WTC11 (cell line): ENCODE measurements at regions not wholly inside any gene's neighbourhood (a gene's known extent, or its start where the extent isn't known, plus 50 kb on each side); places are given as distances from the start of the nearest gene placed in this dataset.

Experiments
- ATAC-seq: fragments of 200-7000 bp; cut with Tn5 transposase; 2 replicates; pipeline ENCODE4 v1.10.0; 2021; ENCODE audit warnings: mild to moderate bottlenecking, moderate library complexity
- CTCF ChIA-PET: fragments of 300-600 bp; sonication (Branson Sonifier 250); formaldehyde crosslinking; loops from one replicate; lab custom pipeline; 2021; ENCODE audit warnings: antibody characterized with exemption; lab: Charles Lee
- POLR2A ChIA-PET: fragments of 350-600 bp; sonication (Branson Sonifier 250); formaldehyde crosslinking; loops from one replicate; lab custom pipeline; 2021; ENCODE audit warnings: antibody characterized with exemption; lab: Charles Lee
- DNase-seq: peaks from one replicate; pipeline ENCODE4 v3.0.0; 2021; ENCODE audit warnings: low spot score
- H3K27ac Mint-ChIP-seq: 2 replicates; pipeline ENCODE4 v1.8.0; 2021; ENCODE audit warnings: mixed read lengths
- H3K27me3 Mint-ChIP-seq: 2 replicates; pipeline ENCODE4 v1.8.0; 2021; ENCODE audit warnings: low read depth, mild to moderate bottlenecking, moderate library complexity, mixed read lengths
- H3K36me3 Mint-ChIP-seq: 2 replicates; pipeline ENCODE4 v1.8.0; 2021; ENCODE audit warnings: mixed read lengths
- H3K4me1 Mint-ChIP-seq: 2 replicates; pipeline ENCODE4 v1.8.0; 2022; ENCODE audit warnings: mixed read lengths
- H3K4me3 Mint-ChIP-seq: 2 replicates; pipeline ENCODE4 v1.8.0; 2021; ENCODE audit warnings: mild to moderate bottlenecking, moderate library complexity, mixed read lengths
- H3K9me3 Mint-ChIP-seq: 2 replicates; pipeline ENCODE4 v1.8.0; 2021; ENCODE audit warnings: mixed read lengths
- ARID4B ChIP-seq: sonication (generic); formaldehyde crosslinking; IDR thresholded peaks from 2 replicates; pipeline ENCODE4 v1.8.0; 2023; ENCODE audit warnings: missing genetic modification reagents, mild to moderate bottlenecking, borderline replicate concordance
- ATF1 ChIP-seq: sonication (generic); formaldehyde crosslinking; IDR thresholded peaks from 2 replicates; pipeline ENCODE4 v1.8.1; 2023; ENCODE audit warnings: mild to moderate bottlenecking, moderate library complexity, missing genetic modification reagents
- CBFB ChIP-seq: sonication (generic); formaldehyde crosslinking; IDR thresholded peaks from 2 replicates; pipeline ENCODE4 v1.8.1; 2022; ENCODE audit warnings: mild to moderate bottlenecking, low read depth, missing genetic modification reagents
- CDX4 ChIP-seq: fragments of 250-450 bp; sonication (Bioruptor Pico); IDR thresholded peaks from 2 replicates; pipeline ENCODE4 v1.9.0; 2021; ENCODE audit warnings: moderate library complexity, mild to moderate bottlenecking, inconsistent platforms, borderline replicate concordance
- CREM ChIP-seq: sonication (generic); formaldehyde crosslinking; IDR thresholded peaks from 2 replicates; pipeline ENCODE4 v1.8.1; 2022; ENCODE audit warnings: mild to moderate bottlenecking, missing genetic modification reagents, moderate library complexity
- E2F1 ChIP-seq: sonication (generic); formaldehyde crosslinking; IDR thresholded peaks from 2 replicates; pipeline ENCODE4 v1.8.0; 2022; ENCODE audit warnings: mild to moderate bottlenecking, missing genetic modification reagents
- GTF2I ChIP-seq: fragments of 250-450 bp; sonication (Bioruptor Pico); conservative IDR thresholded peaks from 2 replicates; pipeline ENCODE4 v1.4.0; 2021; ENCODE audit warnings: mild to moderate bottlenecking
- HMGA2 ChIP-seq: fragments of 250-450 bp; sonication (Bioruptor Pico); IDR thresholded peaks from 2 replicates; pipeline ENCODE4 v1.4.0; 2021; ENCODE audit warnings: mild to moderate bottlenecking, moderate library complexity
- MYBL2 ChIP-seq: sonication (generic); formaldehyde crosslinking; IDR thresholded peaks from 2 replicates; pipeline ENCODE4 v1.8.1; 2023; ENCODE audit warnings: mild to moderate bottlenecking, moderate library complexity, missing genetic modification reagents
- NR3C1 ChIP-seq: sonication (generic); formaldehyde crosslinking; conservative IDR thresholded peaks from 2 replicates; pipeline ENCODE4 v1.8.1; 2023; ENCODE audit warnings: low read depth, mild to moderate bottlenecking, missing genetic modification reagents
- SMAD3 ChIP-seq: sonication (generic); formaldehyde crosslinking; IDR thresholded peaks from 2 replicates; pipeline ENCODE4 v1.8.0; 2022; ENCODE audit warnings: missing genetic modification reagents, mild to moderate bottlenecking, borderline replicate concordance
- SMAD4 ChIP-seq: sonication (generic); formaldehyde crosslinking; IDR thresholded peaks from 2 replicates; pipeline ENCODE4 v1.8.0; 2022; ENCODE audit warnings: mild to moderate bottlenecking, missing genetic modification reagents
- USF1 ChIP-seq: sonication (generic); formaldehyde crosslinking; IDR thresholded peaks from 2 replicates; pipeline ENCODE4 v1.8.0; 2022; ENCODE audit warnings: mild to moderate bottlenecking, missing genetic modification reagents
- USF2 ChIP-seq: sonication (generic); formaldehyde crosslinking; IDR thresholded peaks from 2 replicates; pipeline ENCODE4 v1.8.1; 2023; ENCODE audit warnings: mild to moderate bottlenecking, missing genetic modification reagents, moderate library complexity
- ZBTB21 ChIP-seq: sonication (generic); formaldehyde crosslinking; IDR thresholded peaks from 2 replicates; pipeline ENCODE4 v1.8.1; 2023; ENCODE audit warnings: mild to moderate bottlenecking, missing genetic modification reagents, borderline replicate concordance
- ZNF121 ChIP-seq: sonication (generic); formaldehyde crosslinking; IDR thresholded peaks from 2 replicates; pipeline ENCODE4 v1.8.0; 2023; ENCODE audit warnings: missing genetic modification reagents
- ZNF138 ChIP-seq: sonication (generic); formaldehyde crosslinking; conservative IDR thresholded peaks from 2 replicates; pipeline ENCODE4 v1.8.1; 2022; ENCODE audit warnings: mild to moderate bottlenecking, moderate library complexity, missing genetic modification reagents
- ZNF232 ChIP-seq: sonication (generic); formaldehyde crosslinking; IDR thresholded peaks from 2 replicates; pipeline ENCODE4 v1.8.0; 2022; ENCODE audit warnings: mild to moderate bottlenecking, missing genetic modification reagents
- ZNF317 ChIP-seq: sonication (generic); formaldehyde crosslinking; IDR thresholded peaks from 2 replicates; pipeline ENCODE4 v1.8.1; 2023; ENCODE audit warnings: low read depth, mild to moderate bottlenecking, moderate library complexity, missing genetic modification reagents, borderline replicate concordance
- ZNF416 ChIP-seq: fragments of 250-450 bp; sonication (Bioruptor Pico); IDR thresholded peaks from 2 replicates; pipeline ENCODE4 v1.9.0; 2021; ENCODE audit warnings: mild to moderate bottlenecking, inconsistent platforms

GRCh38 chr5:56479696-56480077, 246.6 kb upstream of the ANKRD55 start (continued):
- TF ChIP-seq ARID4B (CRISPR knock-in tag) (no peak), CREM (CRISPR knock-in tag) (no peak), MYBL2 (CRISPR knock-in tag) (no peak), E2F1 (CRISPR knock-in tag) (no peak)

- DNase-seq (no peak), ATAC-seq (no peak)
- ChIA-PET CTCF (interaction anchor here (1.7 to 1.9 kb wide), 2 partner anchors 209 to 359 kb away, joined by 10 read pairs; no protein-coding TSS in a partner anchor), POLR2A (no interaction called here)
- no peak for TF ChIP-seq USF1 (CRISPR knock-in tag)
- H3K27me3 Mint-ChIP-seq: peaks cover 45% of the 10 kb centered on the region
- peaks cover 24% of the 10 kb centered on the region for H3K4me1 Mint-ChIP-seq
- H3K9me3 Mint-ChIP-seq: peaks cover 7% of the 10 kb centered on the region; the same call in 1 of the 2 replicates
- no peak overlapping the region for H3K4me3 Mint-ChIP-seq
- H3K36me3 Mint-ChIP-seq: no peaks in the 10 kb centered on the region
- no peak overlapping the region for H3K27ac Mint-ChIP-seq
Observed at GRCh38 chr5:56479126-56479525, 246.0 kb upstream of the ANKRD55 start.

GRCh38 chr5:56478062-56478461, 244.9 kb upstream of the ANKRD55 start:
- no peak overlapping the region for H3K4me3 Mint-ChIP-seq
- peaks cover 45% of the 10 kb centered on the region for H3K27me3 Mint-ChIP-seq
- TF ChIP-seq SMAD3 (CRISPR knock-in tag) (no peak), HMGA2 (peak; percentile 100)
- peaks cover 4% of the 10 kb centered on the region; the same call in 1 of the 2 replicates for H3K9me3 Mint-ChIP-seq
- ATAC-seq (no peak), DNase-seq (no peak)
- peaks cover 24% of the 10 kb centered on the region for H3K4me1 Mint-ChIP-seq
- ChIA-PET CTCF (no interaction called here), POLR2A (no interaction called here)
- H3K27ac Mint-ChIP-seq: no peak overlapping the region
- no peaks in the 10 kb centered on the region for H3K36me3 Mint-ChIP-seq

GRCh38 chr5:56476487-56476856, 243.3 kb upstream of the ANKRD55 start:
- no peak overlapping the region for H3K27ac Mint-ChIP-seq
- H3K9me3 Mint-ChIP-seq: no peaks in the 10 kb centered on the region
- H3K4me3 Mint-ChIP-seq: no peak overlapping the region
- H3K36me3 Mint-ChIP-seq: no peaks in the 10 kb centered on the region
- ChIA-PET CTCF (interaction anchor here (1.1 kb wide), 1 partner anchor 205 kb away, joined by 3 read pairs; no protein-coding TSS in a partner anchor), POLR2A (interaction anchor here (0.6 kb wide), 1 partner anchor 31 kb away, joined by 3 read pairs; no protein-coding TSS in a partner anchor)
- H3K27me3 Mint-ChIP-seq: peaks cover 31% of the 10 kb centered on the region
- H3K4me1 Mint-ChIP-seq: peaks cover 21% of the 10 kb centered on the region
- ATAC-seq (no peak), DNase-seq (no peak)
- no peak for TF ChIP-seq ZBTB21
- TF ChIP-seq ZNF317 (CRISPR knock-in tag): no peak
- TF ChIP-seq GTF2I (CRISPR knock-in tag): no peak
- no peak for TF ChIP-seq ZNF121 (CRISPR knock-in tag)
- TF ChIP-seq HMGA2: no peak
- TF ChIP-seq ZNF232 (CRISPR knock-in tag): no peak
- TF ChIP-seq ZNF416 (CRISPR knock-in tag): no peak
- no peak for TF ChIP-seq NR3C1
- TF ChIP-seq ATF1 (CRISPR knock-in tag): no peak
- TF ChIP-seq SMAD3 (CRISPR knock-in tag): no peak
- TF ChIP-seq CBFB (CRISPR knock-in tag): no peak
- no peak for TF ChIP-seq CDX4 (CRISPR knock-in tag)
- no peak for TF ChIP-seq E2F1 (CRISPR knock-in tag)
- no peak for TF ChIP-seq SMAD4 (CRISPR knock-in tag)
- TF ChIP-seq ZNF138 (CRISPR knock-in tag): no peak
- no peak for TF ChIP-seq USF2
